Body of pancreas (tissue), 4 donors: ENCODE measurements at regions not wholly inside any gene's neighbourhood (a gene's known extent, or its start where the extent isn't known, plus 50 kb on each side); places are given as distances from the start of the nearest gene placed in this dataset.

Source experiments
- ATAC-seq: fragments of 150-250 bp; one replicate; pipeline ENCODE4 v1.9.1; 2016
- DNase-seq, 4 donors: peaks; one replicate each; pipeline ENCODE4 v3.0.0-alpha.2; 2019
- H3K27ac ChIP-seq, 4 donors: fragments of 200-600 bp; sonication (generic); 1 replicate in 3 of 4; 2 replicates in 1 of 4; pipeline versions ENCODE4 v1.5.1 to v1.6.1; 2016 to 2019; ENCODE audit warnings: mild to moderate bottlenecking in 1 of 4, mixed read lengths in 1 of 4, moderate library complexity in 1 of 4
- H3K27me3 ChIP-seq, 2 donors: fragments of 200-600 bp; sonication (generic); one replicate each; pipeline ENCODE4 v1.6.0; 2016; ENCODE audit warnings: mild to moderate bottlenecking in 1 of 2
- H3K36me3 ChIP-seq, 2 donors: fragments of 200-600 bp; sonication (generic); replicated peaks in 1 of 2; 2 replicates each; pipeline ENCODE4 v1.5.1; 2016; ENCODE audit warnings: low read depth in 2 of 2; ENCODE audit not compliant: insufficient read depth in 1 of 2
- H3K4me1 ChIP-seq: fragments of 200-600 bp; sonication (generic); one replicate; pipeline ENCODE4 v1.6.0; 2016
- H3K4me3 ChIP-seq, 2 donors: fragments of 200-600 bp; sonication (generic); 1 replicate in 1 of 2; 2 replicates in 1 of 2; pipeline ENCODE4 v1.5.1; 2016 to 2019
- H3K9me3 ChIP-seq, 3 donors: fragments of 200-600 bp; sonication (generic); 1 replicate in 2 of 3; 2 replicates in 1 of 3; pipeline ENCODE4 v1.5.1; 2016
- POLR2A ChIP-seq, 3 donors: fragments of 450-650 bp; IDR thresholded peaks; one replicate each; pipeline ENCODE4 v1.6.1; 2016; ENCODE audit warnings: antibody characterized with exemption in 3 of 3, mild to moderate bottlenecking in 2 of 3
- WGBS, 2 donors: methylation state at CpG; one replicate each; pipeline ENCODE4 v1.1.5; 2017; 5-methylcytosine and 5-hydroxymethylcytosine counted together
- intact Hi-C: fragments of 100-400 bp; cut with DNase I; formaldehyde crosslinking; loops from one replicate; pipeline ENCODE4 v1.15.1; 2023
- TF ChIP-seq, protein P1 (sequence below), 7 experiments: fragments of 450-650 bp in 4 of 7; fragments of 200-600 bp in 3 of 7; sonication (generic) in 3 of 7; IDR thresholded peaks; one replicate each; pipeline ENCODE4 v1.5.1; 2016 to 2019; ENCODE audit warnings: antibody characterized with exemption in 7 of 7

DNA sequence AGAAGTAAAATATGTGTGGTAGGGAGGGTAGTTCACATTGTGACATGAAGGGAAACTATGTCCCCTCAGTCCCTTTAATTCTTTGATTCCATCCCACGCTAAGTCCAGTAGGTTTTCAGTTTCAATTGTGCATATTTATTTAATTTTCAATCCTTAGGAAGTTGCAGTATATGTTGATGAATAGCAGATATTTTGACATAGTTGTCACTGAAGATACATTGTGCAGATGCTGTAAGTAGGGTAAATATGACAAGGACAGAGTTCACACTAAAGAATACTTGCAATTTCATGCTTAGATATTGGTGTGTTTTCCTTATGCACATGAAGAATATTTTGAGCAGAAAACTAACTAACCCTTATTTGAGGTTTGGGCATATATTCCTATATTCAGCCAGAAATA is 595.4 kb upstream of the MIR17HG start:
- DNase-seq (no peak), ATAC-seq (no peak)
- intact Hi-C loops: no loop called here
- H3K36me3 ChIP-seq: no peaks in the 10 kb centered on the region
- H3K4me3 ChIP-seq: no peak overlapping the region
- no peaks in the 10 kb centered on the region for H3K9me3 ChIP-seq
- H3K4me1 ChIP-seq: no peaks in the 10 kb centered on the region
- WGBS, 2 donors: 79 to 86% methylated on average over 1 of the region's 1 CpG
- H3K27ac ChIP-seq: no peak overlapping the region
- TF ChIP-seq, protein P1, sequence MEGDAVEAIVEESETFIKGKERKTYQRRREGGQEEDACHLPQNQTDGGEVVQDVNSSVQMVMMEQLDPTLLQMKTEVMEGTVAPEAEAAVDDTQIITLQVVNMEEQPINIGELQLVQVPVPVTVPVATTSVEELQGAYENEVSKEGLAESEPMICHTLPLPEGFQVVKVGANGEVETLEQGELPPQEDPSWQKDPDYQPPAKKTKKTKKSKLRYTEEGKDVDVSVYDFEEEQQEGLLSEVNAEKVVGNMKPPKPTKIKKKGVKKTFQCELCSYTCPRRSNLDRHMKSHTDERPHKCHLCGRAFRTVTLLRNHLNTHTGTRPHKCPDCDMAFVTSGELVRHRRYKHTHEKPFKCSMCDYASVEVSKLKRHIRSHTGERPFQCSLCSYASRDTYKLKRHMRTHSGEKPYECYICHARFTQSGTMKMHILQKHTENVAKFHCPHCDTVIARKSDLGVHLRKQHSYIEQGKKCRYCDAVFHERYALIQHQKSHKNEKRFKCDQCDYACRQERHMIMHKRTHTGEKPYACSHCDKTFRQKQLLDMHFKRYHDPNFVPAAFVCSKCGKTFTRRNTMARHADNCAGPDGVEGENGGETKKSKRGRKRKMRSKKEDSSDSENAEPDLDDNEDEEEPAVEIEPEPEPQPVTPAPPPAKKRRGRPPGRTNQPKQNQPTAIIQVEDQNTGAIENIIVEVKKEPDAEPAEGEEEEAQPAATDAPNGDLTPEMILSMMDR (IDR thresholded peaks at IDR 0.05): no peak
- no peak for TF ChIP-seq POLR2A (IDR thresholded peaks at IDR 0.05)
- no peaks in the 10 kb centered on the region for H3K27me3 ChIP-seq

DNA sequence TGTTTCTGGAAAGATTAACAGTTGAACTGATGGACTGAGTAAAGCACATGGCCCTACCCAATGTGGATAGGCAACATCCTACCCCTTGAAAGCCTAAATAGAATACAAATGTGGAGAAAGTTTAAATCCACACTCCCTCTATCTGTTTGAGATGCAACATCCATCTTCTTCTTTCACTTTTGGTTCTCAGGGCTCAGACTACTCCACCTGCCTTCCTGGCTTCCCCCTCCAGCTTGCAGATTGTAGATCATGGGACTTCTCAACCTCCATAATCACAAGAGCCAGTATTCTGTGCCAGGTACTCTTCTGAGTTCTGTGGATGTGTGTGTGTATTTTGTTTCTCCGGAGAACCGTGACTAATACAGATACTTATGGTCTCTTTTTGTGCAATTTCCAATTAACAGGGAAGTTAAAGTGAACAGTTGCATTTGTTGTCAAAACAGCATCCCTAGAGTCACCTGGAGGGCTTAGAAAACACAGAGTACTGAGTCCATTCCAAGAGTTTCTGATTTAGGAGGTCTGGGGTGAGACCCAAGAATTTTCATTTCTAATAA is 590.3 kb upstream of the MIR17HG start:
- H3K27me3 ChIP-seq: no peaks in the 10 kb centered on the region
- TF ChIP-seq, protein P1 (IDR thresholded peaks at IDR 0.05): no peak
- no peak for TF ChIP-seq POLR2A (IDR thresholded peaks at IDR 0.05)
- H3K9me3 ChIP-seq: no peaks in the 10 kb centered on the region
- no peaks in the 10 kb centered on the region for H3K4me1 ChIP-seq
- 83 to 96% methylated on average over 2 of the region's 2 CpGs for WGBS, 2 donors
- intact Hi-C loops: no loop called here
- H3K27ac ChIP-seq: no peak overlapping the region
- no peaks in the 10 kb centered on the region for H3K36me3 ChIP-seq
- DNase-seq: no peak
- no peak overlapping the region for H3K4me3 ChIP-seq
- ATAC-seq: no peak

DNA sequence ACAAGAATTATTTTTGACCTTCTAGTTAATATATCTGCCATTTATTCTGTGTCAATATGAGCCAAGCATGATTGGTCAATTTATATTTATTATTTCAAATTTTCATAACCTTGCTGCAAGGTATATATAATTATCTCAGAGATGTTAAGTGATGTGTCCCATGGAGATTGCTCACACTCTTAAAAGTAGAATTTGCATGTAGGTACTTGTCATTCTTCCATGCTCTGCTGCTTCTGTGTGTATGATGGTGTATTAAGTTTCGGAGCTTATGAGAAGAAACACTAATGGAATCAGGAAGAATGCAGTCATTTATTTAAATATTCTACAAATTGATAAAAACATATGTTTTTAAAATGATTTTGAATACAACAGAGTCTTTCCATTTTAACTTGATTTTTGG is 586.8 kb upstream of the MIR17HG start:
- WGBS, 2 donors: 86 to 87% methylated on average over 1 of the region's 1 CpG
- no peaks in the 10 kb centered on the region for H3K27me3 ChIP-seq
- intact Hi-C loops: no loop called here
- DNase-seq (no peak), ATAC-seq (no peak)
- no peak for TF ChIP-seq POLR2A (IDR thresholded peaks at IDR 0.05)
- TF ChIP-seq, protein P1 (IDR thresholded peaks at IDR 0.05): no peak
- no peaks in the 10 kb centered on the region for H3K4me1 ChIP-seq
- H3K36me3 ChIP-seq: no peaks in the 10 kb centered on the region
- H3K4me3 ChIP-seq: no peak overlapping the region
- no peak overlapping the region for H3K27ac ChIP-seq
- no peaks in the 10 kb centered on the region for H3K9me3 ChIP-seq

DNA sequence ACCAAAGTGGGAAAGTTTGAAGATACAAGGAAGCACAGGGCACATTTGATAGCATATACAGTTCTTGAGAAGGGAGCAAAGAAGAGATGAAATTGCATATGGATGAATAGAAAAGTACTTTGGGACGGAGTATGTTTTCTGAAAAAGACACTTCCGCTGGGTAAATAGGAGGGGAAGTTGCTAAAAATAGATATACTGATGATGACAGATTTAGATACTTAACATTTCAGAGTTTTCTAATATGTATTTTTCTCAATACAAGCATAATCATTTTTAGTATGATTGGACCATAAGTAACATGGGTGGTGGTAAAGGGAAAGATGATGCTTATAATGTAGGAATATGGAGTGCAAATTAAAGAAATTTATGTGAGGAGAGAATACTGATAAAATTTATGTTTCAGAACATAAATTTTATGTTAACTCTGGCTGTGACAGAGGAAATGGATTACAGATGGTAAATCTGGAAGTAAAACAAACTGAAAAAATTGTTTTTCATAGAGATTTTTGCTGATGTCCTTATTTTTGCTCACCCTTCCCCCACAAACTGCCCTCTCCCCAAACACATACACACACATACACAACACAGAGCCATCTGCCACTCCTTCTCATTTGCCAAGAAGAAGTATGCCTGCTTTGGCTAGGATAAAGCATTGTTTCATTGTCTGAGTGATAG is 583.9 kb upstream of the MIR17HG start:
- no peak overlapping the region for H3K4me3 ChIP-seq
- no peaks in the 10 kb centered on the region for H3K36me3 ChIP-seq
- 72 to 79% methylated on average over 2 of the region's 2 CpGs for WGBS, 2 donors
- H3K9me3 ChIP-seq: no peaks in the 10 kb centered on the region
- H3K4me1 ChIP-seq: no peaks in the 10 kb centered on the region
- no peaks in the 10 kb centered on the region for H3K27me3 ChIP-seq
- ATAC-seq: no peak
- DNase-seq: no peak
- no peak overlapping the region for H3K27ac ChIP-seq
- TF ChIP-seq POLR2A (IDR thresholded peaks at IDR 0.05): no peak
- TF ChIP-seq, protein P1 (IDR thresholded peaks at IDR 0.05): no peak
- intact Hi-C loops: no loop called here

DNA sequence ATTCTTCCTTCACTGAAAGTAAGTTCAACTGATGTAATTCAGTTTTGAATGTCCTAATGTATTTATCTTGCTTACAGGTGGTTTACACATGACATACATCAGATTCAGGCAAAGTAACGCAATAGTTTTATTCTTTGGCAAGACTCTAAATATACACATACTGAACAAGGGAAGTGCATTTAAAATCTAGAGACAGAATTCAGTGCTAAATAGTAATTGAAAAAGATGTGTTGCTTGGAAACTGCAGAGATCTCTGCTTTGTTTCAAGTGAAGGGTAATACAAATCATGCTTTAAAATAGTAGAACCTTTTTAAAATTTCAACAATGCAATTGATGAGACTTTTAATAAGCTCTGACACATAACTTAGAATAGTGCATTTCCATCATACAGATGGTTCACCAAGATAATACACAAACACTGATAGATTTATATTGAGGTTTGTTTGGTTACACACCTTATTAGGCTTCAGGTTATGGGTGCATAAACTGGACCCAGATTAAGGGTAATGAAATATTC is 581.0 kb upstream of the MIR17HG start:
- Histone ChIP-seq H3K4me3 (no peak overlapping the region), H3K36me3 (no peaks in the 10 kb centered on the region), H3K4me1 (no peaks in the 10 kb centered on the region), H3K27me3 (no peaks in the 10 kb centered on the region), H3K27ac (no peak overlapping the region), H3K9me3 (no peaks in the 10 kb centered on the region)
- intact Hi-C loops: no loop called here
- no peak for DNase-seq
- 61 to 67% methylated on average over 1 of the region's 1 CpG for WGBS, 2 donors
- TF ChIP-seq, protein P1 (IDR thresholded peaks at IDR 0.05): no peak
- TF ChIP-seq POLR2A (IDR thresholded peaks at IDR 0.05): no peak
- no peak for ATAC-seq
